ENCODE measurements at regions not wholly inside any gene's neighbourhood (a gene's known extent, or its start where the extent isn't known, plus 50 kb on each side); places are given as distances from the start of the nearest gene placed in this dataset.

DNA sequence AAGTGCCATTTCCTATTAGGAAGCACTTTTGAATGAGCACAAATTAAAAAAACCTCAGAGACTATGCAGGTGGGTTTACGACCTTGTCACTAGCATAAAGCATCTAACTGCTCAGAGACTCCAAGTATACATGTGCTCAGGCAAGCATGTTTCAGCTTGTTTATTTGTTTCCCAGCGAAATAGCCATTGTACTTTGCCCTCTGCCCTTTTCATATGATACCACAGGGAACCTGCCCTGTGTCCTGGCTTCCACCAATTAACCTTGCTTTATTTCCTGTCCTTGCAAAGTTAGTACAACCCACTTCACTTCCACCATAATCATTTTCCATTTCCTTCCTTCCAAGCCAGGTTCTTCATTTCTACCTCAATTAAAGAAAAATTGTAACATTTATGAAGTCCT is 194.9 kb downstream of the DUSP6 start:
- POLR2A ChIA-PET = interaction anchor here (1.9 kb wide), 1 partner anchor 196 kb away, joined by 5 read pairs; no protein-coding TSS in a partner anchor
- H3K27ac ChIP-seq = no peak overlapping the region; a peak in 1 of 6 replicates
- no peak for ATAC-seq
- peaks cover 31% of the 10 kb centered on the region for H3K4me1 ChIP-seq
- CTCF ChIA-PET = interaction anchor here (1.5 kb wide), 2 partner anchors 16 to 302 kb away, joined by 3 read pairs; no protein-coding TSS in a partner anchor
- 43% methylated on average over 2 of the region's 2 CpGs for WGBS (ENCODE audit: missing lambda C conversion rate)
- no peak overlapping the region; the same call in 2 of the 3 replicates for H3K4me2 ChIP-seq
- DNase-seq (ENCODE audit: low read depth in 1 of 2, low spot score in 1 of 2) = no peak
- H3K4me3 ChIP-seq = no peak overlapping the region
- no peak for TF ChIP-seq POLR2AphosphoS2 (conservative IDR thresholded peaks at IDR 0.05; ENCODE audit: low read length)
- TF ChIP-seq, protein P1, sequence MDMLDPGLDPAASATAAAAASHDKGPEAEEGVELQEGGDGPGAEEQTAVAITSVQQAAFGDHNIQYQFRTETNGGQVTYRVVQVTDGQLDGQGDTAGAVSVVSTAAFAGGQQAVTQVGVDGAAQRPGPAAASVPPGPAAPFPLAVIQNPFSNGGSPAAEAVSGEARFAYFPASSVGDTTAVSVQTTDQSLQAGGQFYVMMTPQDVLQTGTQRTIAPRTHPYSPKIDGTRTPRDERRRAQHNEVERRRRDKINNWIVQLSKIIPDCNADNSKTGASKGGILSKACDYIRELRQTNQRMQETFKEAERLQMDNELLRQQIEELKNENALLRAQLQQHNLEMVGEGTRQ (IDR thresholded peaks at IDR 0.05) = no peak
- no peak for TF ChIP-seq EP300 (IDR thresholded peaks at IDR 0.05)
- no peak for TF ChIP-seq PHF8 (IDR thresholded peaks at IDR 0.05; ENCODE audit: borderline replicate concordance, low read depth)
- TF ChIP-seq REST (IDR thresholded peaks at IDR 0.05) = no peak
- TF ChIP-seq BHLHE40 (IDR thresholded peaks at IDR 0.05; ENCODE audit: low read depth, low read length) = no peak
- TF ChIP-seq CHD2 (IDR thresholded peaks at IDR 0.05; ENCODE audit: low read length, partially characterized antibody) = no peak
- TF ChIP-seq CBX2 (IDR thresholded peaks at IDR 0.05; ENCODE audit: borderline replicate concordance, low read depth) = no peak
- no peak for TF ChIP-seq TP53 (CRISPR knock-in tag; IDR thresholded peaks at IDR 0.05)
- TF ChIP-seq SMC3 (IDR thresholded peaks at IDR 0.05) = no peak
- TF ChIP-seq CTCF (IDR thresholded peaks at IDR 0.05) = no peak
- TF ChIP-seq RFX5 (IDR thresholded peaks at IDR 0.05) = no peak
- TF ChIP-seq HDAC2 (IDR thresholded peaks at IDR 0.05) = no peak
- no peak for TF ChIP-seq NR3C1 (IDR thresholded peaks at IDR 0.05)
- TF ChIP-seq SREBF2 (IDR thresholded peaks at IDR 0.05) = no peak
- no peak for TF ChIP-seq FOXS1 (CRISPR knock-in tag; IDR thresholded peaks at IDR 0.05)
- no peak for FAIRE-seq
- no peaks in the 10 kb centered on the region for H3K9me3 ChIP-seq

- Histone ChIP-seq H3K27ac (no peak overlapping the region), H3K9me3 (no peaks in the 10 kb centered on the region), H3K4me3 (no peak overlapping the region), H3K4me1 (peaks cover 26% of the 10 kb centered on the region), H3K4me2 (no peak overlapping the region)
- ChIA-PET POLR2A (interaction anchor here (1.9 kb wide), 1 partner anchor 197 kb away, joined by 5 read pairs; no protein-coding TSS in a partner anchor), CTCF (interaction anchor here (1.5 kb wide), 2 partner anchors 17 to 302 kb away, joined by 3 read pairs; no protein-coding TSS in a partner anchor)
- FAIRE-seq (no peak), DNase-seq (ENCODE audit: low read depth in 1 of 2, low spot score in 1 of 2) (no peak), ATAC-seq (no peak)
- no peak for TF ChIP-seq NR3C1 (IDR thresholded peaks at IDR 0.05)
- TF ChIP-seq PBX3 (IDR thresholded peaks at IDR 0.05) = no peak
- no peak for TF ChIP-seq CHD2 (IDR thresholded peaks at IDR 0.05; ENCODE audit: low read length, partially characterized antibody)
- TF ChIP-seq TFCP2L1 (CRISPR knock-in tag; IDR thresholded peaks at IDR 0.05) = no peak
- TF ChIP-seq, protein P2, sequence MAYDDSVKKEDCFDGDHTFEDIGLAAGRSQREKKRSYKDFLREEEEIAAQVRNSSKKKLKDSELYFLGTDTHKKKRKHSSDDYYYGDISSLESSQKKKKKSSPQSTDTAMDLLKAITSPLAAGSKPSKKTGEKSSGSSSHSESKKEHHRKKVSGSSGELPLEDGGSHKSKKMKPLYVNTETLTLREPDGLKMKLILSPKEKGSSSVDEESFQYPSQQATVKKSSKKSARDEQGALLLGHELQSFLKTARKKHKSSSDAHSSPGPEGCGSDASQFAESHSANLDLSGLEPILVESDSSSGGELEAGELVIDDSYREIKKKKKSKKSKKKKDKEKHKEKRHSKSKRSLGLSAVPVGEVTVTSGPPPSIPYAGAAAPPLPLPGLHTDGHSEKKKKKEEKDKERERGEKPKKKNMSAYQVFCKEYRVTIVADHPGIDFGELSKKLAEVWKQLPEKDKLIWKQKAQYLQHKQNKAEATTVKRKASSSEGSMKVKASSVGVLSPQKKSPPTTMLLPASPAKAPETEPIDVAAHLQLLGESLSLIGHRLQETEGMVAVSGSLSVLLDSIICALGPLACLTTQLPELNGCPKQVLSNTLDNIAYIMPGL (CRISPR knock-in tag; IDR thresholded peaks at IDR 0.05; ENCODE audit: borderline replicate concordance) = no peak
- TF ChIP-seq BCL3 (IDR thresholded peaks at IDR 0.05) = no peak
- no peak for TF ChIP-seq ZFP36 (IDR thresholded peaks at IDR 0.05; ENCODE audit: borderline replicate concordance, partially characterized antibody)
- no peak for TF ChIP-seq HOXA7 (CRISPR knock-in tag; IDR thresholded peaks at IDR 0.05)
- no peak for TF ChIP-seq ZNF302 (CRISPR knock-in tag; IDR thresholded peaks at IDR 0.05)
- 96% methylated on average over 1 of the region's 1 CpG for WGBS (ENCODE audit: missing lambda C conversion rate)
These were observed 195.4 kb downstream of the DUSP6 start for GRCh38 chr12:89156862-89157262.
